GM12878 (cell line): ENCODE measurements at regions not wholly inside any gene's neighbourhood (a gene's known extent, or its start where the extent isn't known, plus 50 kb on each side); places are given as distances from the start of the nearest gene placed in this dataset.

Experiments
- ATAC-seq: fragments of 200-7000 bp; cut with Tn5 transposase; 3 replicates; pipeline ENCODE4 v1.9.1; 2020; ENCODE audit warnings: mild to moderate bottlenecking, moderate library complexity
- BruUV-seq: library from RNA; stranded (reverse); fragments of 400-500 nt; replicated peaks from 2 replicates; lab custom pipeline; 2021; lab: Mats Ljungman, UMichigan
- CTCF ChIA-PET: fragments of 300-600 bp; sonication (Branson Sonifier 250); formaldehyde crosslinking; extraction: SDS; loops from one replicate; lab custom pipeline; 2021; ENCODE audit warnings: inconsistent platforms; lab: Yijun Ruan, JAX
- POLR2A ChIA-PET: fragments of 350-600 bp; formaldehyde crosslinking; extraction: SDS; loops from one replicate; lab custom pipeline; 2021; ENCODE audit warnings: inconsistent platforms; lab: Charles Lee
- RAD21 ChIA-PET: fragments of 300-600 bp; sonication (Branson Sonifier 250); formaldehyde crosslinking; loops from one replicate; lab custom pipeline; 2023; ENCODE audit warnings: antibody characterized with exemption; ENCODE audit not compliant: unreplicated experiment; lab: Charles Lee
- SMC1A ChIA-PET: fragments of 300-600 bp; sonication (Branson Sonifier 250); formaldehyde crosslinking; loops from one replicate; lab custom pipeline; 2023; ENCODE audit not compliant: unreplicated experiment, uncharacterized antibody; lab: Charles Lee
- DNase-seq: peaks from one replicate; pipeline ENCODE4 v3.0.0-alpha.2; 2011; ENCODE audit warnings: low read depth, low spot score
- FAIRE-seq: peaks from 3 replicates; lab custom pipeline; 2011; peaks lifted over from hg19 to GRCh38; lab: Jason Lieb, UNC
- H2AFZ ChIP-seq: 2 replicates; pipeline ENCODE4 v1.6.0; 2011; ENCODE audit warnings: low read depth, low read length, control low read depth; ENCODE audit not compliant: control insufficient read depth
- H3K27ac ChIP-seq: 2 replicates; pipeline ENCODE4 v1.5.1; 2011; ENCODE audit warnings: control low read depth; ENCODE audit not compliant: control insufficient read depth, insufficient read depth
- H3K27me3 ChIP-seq, 2 experiments: replicated peaks in 1 of 2; 2 replicates each; pipeline versions ENCODE4 v1.6.0 to v1.6.1; 2011; ENCODE audit warnings: low read length in 1 of 2; ENCODE audit not compliant: control insufficient read depth in 2 of 2, insufficient read depth in 2 of 2
- H3K36me3 ChIP-seq, 2 experiments: 2 replicates each; pipeline ENCODE4 v1.5.1; 2011; ENCODE audit warnings: low read length in 1 of 2; ENCODE audit not compliant: control insufficient read depth in 2 of 2, insufficient read depth in 2 of 2
- H3K4me1 ChIP-seq: 2 replicates; pipeline ENCODE4 v1.6.1; 2011; ENCODE audit warnings: mild to moderate bottlenecking, low read length, moderate library complexity, mixed read lengths; ENCODE audit not compliant: control insufficient read depth, insufficient read depth
- H3K4me2 ChIP-seq: 2 replicates; pipeline ENCODE4 v1.6.0; 2011; ENCODE audit warnings: control low read depth; ENCODE audit not compliant: control insufficient read depth, insufficient read depth
- H3K4me3 ChIP-seq: fragments of 200-600 bp; sonication (generic); 2 replicates; pipeline ENCODE4 v1.5.1; 2016
- H3K79me2 ChIP-seq: 2 replicates; pipeline ENCODE4 v1.6.0; 2011; ENCODE audit warnings: low read length; ENCODE audit not compliant: control insufficient read depth, insufficient read depth
- H3K9ac ChIP-seq: 2 replicates; pipeline ENCODE4 v1.8.0; 2011; ENCODE audit warnings: low read length, control low read depth, mixed read lengths; ENCODE audit not compliant: control insufficient read depth, insufficient read depth
- H3K9me3 ChIP-seq: replicated peaks from 3 replicates; pipeline ENCODE4 v1.5.1; 2011; ENCODE audit warnings: mild to moderate bottlenecking, low read length; ENCODE audit not compliant: control insufficient read depth, insufficient read depth
- H4K20me1 ChIP-seq: 2 replicates; pipeline ENCODE4 v1.6.0; 2011; ENCODE audit not compliant: control insufficient read depth, insufficient read depth
- CBX5 ChIP-seq: sonication (generic); IDR thresholded peaks from 2 replicates; pipeline ENCODE4 v1.6.1; 2016; ENCODE audit warnings: low read depth, moderate library complexity, mild to moderate bottlenecking, inconsistent platforms
- ELK1 ChIP-seq: IDR thresholded peaks from 2 replicates; pipeline ENCODE4 v1.6.1; 2012; ENCODE audit warnings: low read depth, low read length, improper control_type of control experiment
- FOS ChIP-seq: IDR thresholded peaks from 3 replicates; pipeline ENCODE4 v1.6.1; 2011; ENCODE audit warnings: borderline replicate concordance; ENCODE audit not compliant: insufficient read length; ENCODE audit errors: extremely low read depth
- IKZF2 ChIP-seq, 2 experiments: fragments of 450-650 bp; IDR thresholded peaks; 2 replicates each; pipeline ENCODE4 v1.6.1; 2017; ENCODE audit warnings: mild to moderate bottlenecking in 2 of 2, moderate library complexity in 2 of 2
- PAX5 ChIP-seq: IDR thresholded peaks from 2 replicates; pipeline ENCODE4 v1.6.1; 2011; ENCODE audit warnings: low read depth, low read length, borderline replicate concordance
- ZNF217 ChIP-seq: fragments of 450-650 bp; IDR thresholded peaks from 2 replicates; pipeline ENCODE4 v1.6.1; 2017; ENCODE audit warnings: antibody characterized with exemption, mild to moderate bottlenecking
- WGBS: methylation state at CpG from one replicate; pipeline ENCODE4 v1.1.6; 2016; ENCODE audit warnings: low lambda C conversion rate; ENCODE audit not compliant: insufficient replicate concordance, insufficient coverage; ENCODE audit errors: missing lambda C conversion rate; 5-methylcytosine and 5-hydroxymethylcytosine counted together
- in situ Hi-C: fragments of 300-500 bp; cut with MboI; formaldehyde crosslinking; loops from 9 replicates; pipeline ENCODE4 v1.14.3; 2018; ENCODE audit warnings: mixed read lengths
- intact Hi-C: fragments of 100-400 bp; cut with micrococcal nuclease; formaldehyde crosslinking; loops from one replicate; pipeline ENCODE4 v1.14.2; 2022; ENCODE audit not compliant: unreplicated experiment
- TF ChIP-seq, protein P1 (sequence below): fragments of 450-650 bp; IDR thresholded peaks from 2 replicates; pipeline ENCODE4 v1.6.1; 2017; ENCODE audit warnings: mild to moderate bottlenecking

DNA sequence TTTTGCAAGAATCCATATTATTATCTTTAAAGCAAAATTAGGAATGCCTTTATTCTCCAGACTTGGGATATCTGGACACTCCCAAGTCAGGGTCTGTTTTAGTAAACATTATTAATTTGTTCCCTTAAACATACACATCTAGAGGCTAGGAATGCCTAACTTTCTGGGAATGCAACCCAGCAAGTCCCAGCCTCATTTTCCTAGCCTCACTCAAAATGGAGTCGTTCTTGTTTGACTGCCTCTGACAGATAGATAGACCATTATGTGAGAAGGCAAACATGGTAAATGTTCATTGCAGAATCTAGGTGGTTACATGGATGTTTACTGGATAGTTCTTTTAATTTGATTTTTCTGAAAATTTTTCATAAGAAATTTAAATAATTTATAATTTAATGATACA lies 54.7 kb upstream of the FOXN2 start:
- DNase-seq (no peak), ATAC-seq (no peak), FAIRE-seq (no peak)
- Histone ChIP-seq H3K36me3 (no peaks in the 10 kb centered on the region), H3K4me1 (no peaks in the 10 kb centered on the region), H3K4me2 (no peak overlapping the region), H3K79me2 (no peaks in the 10 kb centered on the region), H2AFZ (no peak overlapping the region), H3K9me3 (no peaks in the 10 kb centered on the region), H3K9ac (no peak overlapping the region), H3K27me3 (no peaks in the 10 kb centered on the region), H3K27ac (no peak overlapping the region), H3K4me3 (no peak overlapping the region), H4K20me1 (no peaks in the 10 kb centered on the region)
- ChIA-PET CTCF (no interaction called here), POLR2A (interaction anchor here (0.6 kb wide), 1 partner anchor 218 kb away, joined by 4 read pairs; no protein-coding TSS in a partner anchor), RAD21 (no interaction called here), SMC1A (no interaction called here)
- WGBS = 0% methylated on average over 1 of the region's 1 CpG
- BruUV-seq = no TSS peak
- TF ChIP-seq ZNF217 (no peak), PAX5 (no peak), ELK1 (no peak), CBX5 (no peak), FOS (no peak), IKZF2 (IDR thresholded peaks at IDR 0.05) (no peak)
- TF ChIP-seq, protein P1, sequence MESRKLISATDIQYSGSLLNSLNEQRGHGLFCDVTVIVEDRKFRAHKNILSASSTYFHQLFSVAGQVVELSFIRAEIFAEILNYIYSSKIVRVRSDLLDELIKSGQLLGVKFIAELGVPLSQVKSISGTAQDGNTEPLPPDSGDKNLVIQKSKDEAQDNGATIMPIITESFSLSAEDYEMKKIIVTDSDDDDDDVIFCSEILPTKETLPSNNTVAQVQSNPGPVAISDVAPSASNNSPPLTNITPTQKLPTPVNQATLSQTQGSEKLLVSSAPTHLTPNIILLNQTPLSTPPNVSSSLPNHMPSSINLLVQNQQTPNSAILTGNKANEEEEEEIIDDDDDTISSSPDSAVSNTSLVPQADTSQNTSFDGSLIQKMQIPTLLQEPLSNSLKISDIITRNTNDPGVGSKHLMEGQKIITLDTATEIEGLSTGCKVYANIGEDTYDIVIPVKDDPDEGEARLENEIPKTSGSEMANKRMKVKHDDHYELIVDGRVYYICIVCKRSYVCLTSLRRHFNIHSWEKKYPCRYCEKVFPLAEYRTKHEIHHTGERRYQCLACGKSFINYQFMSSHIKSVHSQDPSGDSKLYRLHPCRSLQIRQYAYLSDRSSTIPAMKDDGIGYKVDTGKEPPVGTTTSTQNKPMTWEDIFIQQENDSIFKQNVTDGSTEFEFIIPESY = no peak
- in situ Hi-C loops (no loop called here), intact Hi-C loops (no loop called here)
